Adrenal gland (tissue), 9 donors: ENCODE measurements at regions not wholly inside any gene's neighbourhood (a gene's known extent, or its start where the extent isn't known, plus 50 kb on each side); places are given as distances from the start of the nearest gene placed in this dataset.

ENCODE experiments used
- DNase-seq, 7 donors: peaks; one replicate each; pipeline ENCODE4 v3.0.0-alpha.2; 2019 to 2020
- H3K27ac ChIP-seq, 5 donors: fragments of 200-600 bp; sonication (generic) in 4 of 5; 1 replicate in 3 of 5; 2 replicates in 2 of 5; pipeline versions ENCODE4 v1.5.1 to v1.8.0; 2016 to 2020; ENCODE audit warnings: mild to moderate bottlenecking in 1 of 5
- H3K27me3 ChIP-seq: fragments of 200-600 bp; 2 replicates; pipeline ENCODE4 v1.8.0; 2021
- H3K36me3 ChIP-seq, 2 donors: fragments of 200-600 bp; replicated peaks in 1 of 2; 1 replicate in 1 of 2; 2 replicates in 1 of 2; pipeline versions ENCODE4 v1.5.1 to v1.8.0; 2018 to 2022
- H3K4me1 ChIP-seq, 2 donors: fragments of 200-600 bp; replicated peaks in 1 of 2; 1 replicate in 1 of 2; 2 replicates in 1 of 2; pipeline versions ENCODE4 v1.5.1 to v1.8.0; 2018 to 2021
- H3K4me3 ChIP-seq, 4 donors: fragments of 200-600 bp; sonication (generic) in 3 of 4; one replicate each; pipeline ENCODE4 v1.5.1; 2016 to 2018
- H3K9me3 ChIP-seq, 3 donors: fragments of 200-600 bp; sonication (generic) in 1 of 3; replicated peaks in 1 of 3; 1 replicate in 2 of 3; 2 replicates in 1 of 3; pipeline versions ENCODE4 v1.5.1 to v1.8.0; 2016 to 2021
- POLR2A ChIP-seq, 2 donors: fragments of 450-650 bp; IDR thresholded peaks; one replicate each; pipeline ENCODE4 v1.6.1; 2017; ENCODE audit warnings: antibody characterized with exemption in 2 of 2, mild to moderate bottlenecking in 2 of 2, moderate library complexity in 1 of 2
- WGBS, 4 donors: extraction: QIAGEN DNeasy Blood & Tissue Kit in 2 of 4; methylation state at CpG; one replicate each; pipeline versions ENCODE4 v1.1.5 to v1.1.7; 2013 to 2017; 5-methylcytosine and 5-hydroxymethylcytosine counted together
- intact Hi-C, 2 donors: fragments of 100-400 bp; cut with DNase I; formaldehyde crosslinking; loops; one replicate each; pipeline versions ENCODE4 v1.14.1 to v1.15.0; 2022 to 2023
- TF ChIP-seq, protein P1 (sequence below), 6 experiments: fragments of 450-650 bp in 4 of 6; fragments of 200-600 bp in 2 of 6; sonication (generic) in 1 of 6; IDR thresholded peaks; 1 replicate in 5 of 6; 2 replicates in 1 of 6; pipeline versions ENCODE4 v1.5.1 to v1.8.0; 2016 to 2021; ENCODE audit warnings: antibody characterized with exemption in 6 of 6, mild to moderate bottlenecking in 2 of 6, moderate library complexity in 1 of 6
- donor health status: healthy with polysubstance abuse.
- donor health status: Bipolar disorder and iron deficiency.
- donor health status: DM: yes; HTN: yes; CAD: no.
- donor health status: DM: no; HTN: no; CAD: no.
- donor health status: DM: no; HTN: no; CAD: no.

DNA sequence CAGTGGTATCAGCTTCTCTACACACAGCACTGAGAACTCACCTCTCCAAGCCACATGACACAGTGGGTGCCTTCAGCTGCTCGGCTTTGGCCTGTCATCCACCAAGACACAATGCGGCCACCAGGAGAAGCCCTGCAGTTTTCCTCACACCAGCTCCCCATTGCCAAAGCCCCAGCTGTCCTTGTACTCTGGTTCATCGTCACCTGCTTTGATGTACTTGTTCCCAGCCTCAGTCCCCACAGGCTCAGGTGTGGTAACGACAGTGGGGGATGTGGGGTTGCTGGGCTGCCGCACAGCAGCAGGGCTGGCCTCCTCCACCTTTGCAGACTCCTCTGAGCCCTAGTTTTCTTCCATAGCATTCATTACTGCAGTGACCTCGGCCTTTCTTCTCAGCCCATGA, 387.3 kb downstream of the MEIS1 start:
- intact Hi-C loops = no loop called here
- TF ChIP-seq, protein P1, sequence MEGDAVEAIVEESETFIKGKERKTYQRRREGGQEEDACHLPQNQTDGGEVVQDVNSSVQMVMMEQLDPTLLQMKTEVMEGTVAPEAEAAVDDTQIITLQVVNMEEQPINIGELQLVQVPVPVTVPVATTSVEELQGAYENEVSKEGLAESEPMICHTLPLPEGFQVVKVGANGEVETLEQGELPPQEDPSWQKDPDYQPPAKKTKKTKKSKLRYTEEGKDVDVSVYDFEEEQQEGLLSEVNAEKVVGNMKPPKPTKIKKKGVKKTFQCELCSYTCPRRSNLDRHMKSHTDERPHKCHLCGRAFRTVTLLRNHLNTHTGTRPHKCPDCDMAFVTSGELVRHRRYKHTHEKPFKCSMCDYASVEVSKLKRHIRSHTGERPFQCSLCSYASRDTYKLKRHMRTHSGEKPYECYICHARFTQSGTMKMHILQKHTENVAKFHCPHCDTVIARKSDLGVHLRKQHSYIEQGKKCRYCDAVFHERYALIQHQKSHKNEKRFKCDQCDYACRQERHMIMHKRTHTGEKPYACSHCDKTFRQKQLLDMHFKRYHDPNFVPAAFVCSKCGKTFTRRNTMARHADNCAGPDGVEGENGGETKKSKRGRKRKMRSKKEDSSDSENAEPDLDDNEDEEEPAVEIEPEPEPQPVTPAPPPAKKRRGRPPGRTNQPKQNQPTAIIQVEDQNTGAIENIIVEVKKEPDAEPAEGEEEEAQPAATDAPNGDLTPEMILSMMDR (IDR thresholded peaks at IDR 0.05) = no peak
- no peak for TF ChIP-seq POLR2A (IDR thresholded peaks at IDR 0.05)
- no peaks in the 10 kb centered on the region for H3K36me3 ChIP-seq

DNA sequence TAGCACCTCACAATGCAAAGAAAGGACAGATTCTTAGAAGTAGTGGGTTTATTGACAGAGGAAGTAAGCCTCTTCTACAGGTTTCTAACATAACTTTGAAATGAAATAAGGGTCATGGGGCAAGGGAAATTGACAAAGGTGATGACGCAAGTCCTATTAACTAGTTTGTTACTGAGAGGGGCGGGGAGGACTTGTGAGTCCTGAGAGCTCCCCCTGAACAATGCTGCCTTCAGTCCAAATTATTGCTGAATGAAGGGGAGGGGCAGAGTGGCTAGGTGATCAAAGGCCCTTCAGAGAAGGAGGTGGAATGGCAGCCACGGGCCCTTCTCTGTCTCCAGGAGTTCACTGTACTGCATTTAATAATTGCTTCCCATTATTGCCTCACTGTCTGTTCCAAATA, 390.0 kb downstream of the MEIS1 start:
- 87 to 96% (median 90%) methylated on average over 3 of the region's 3 CpGs for WGBS, 4 donors
- Histone ChIP-seq H3K36me3 (no peaks in the 10 kb centered on the region), H3K9me3 (no peaks in the 10 kb centered on the region), H3K4me3 (no peak overlapping the region), H3K27ac (no peak overlapping the region), H3K4me1 (peaks cover 0 to 5% of the 10 kb centered on the region in 2 donors), H3K27me3 (no peaks in the 10 kb centered on the region)
- DNase-seq = no peak
- no peak for TF ChIP-seq POLR2A (IDR thresholded peaks at IDR 0.05)
- TF ChIP-seq, protein P1 (IDR thresholded peaks at IDR 0.05) = no peak
- intact Hi-C loops = no loop called here

More for the DNA sequence above, 387.3 kb downstream of the MEIS1 start:
- Histone ChIP-seq H3K27me3 (no peaks in the 10 kb centered on the region), H3K4me1 (peaks cover 0 to 5% of the 10 kb centered on the region in 2 donors), H3K9me3 (no peaks in the 10 kb centered on the region), H3K4me3 (no peak overlapping the region), H3K27ac (no peak overlapping the region)
- no peak for DNase-seq
- 82 to 97% (median 91%) methylated on average over 5 to 6 of the region's 6 CpGs for WGBS, 4 donors

DNA sequence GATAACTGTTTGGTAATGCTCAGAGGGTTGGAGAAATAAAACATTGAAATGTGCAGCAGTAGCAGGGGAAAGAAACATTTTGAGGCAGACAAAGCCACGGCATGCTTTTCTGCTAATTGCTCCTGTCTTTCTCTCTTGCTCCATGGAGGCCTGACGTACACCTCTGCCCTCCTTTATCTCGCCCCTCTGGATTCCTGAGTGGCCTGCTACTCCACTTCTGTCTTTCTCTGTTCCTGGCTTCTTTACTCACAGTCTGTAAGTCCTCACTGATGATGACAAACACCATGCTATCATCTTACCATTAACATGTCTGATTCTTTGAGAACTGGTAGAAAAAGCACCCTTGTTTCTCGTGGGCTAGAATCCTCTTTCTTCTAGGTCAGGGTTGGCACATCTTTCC, 392.9 kb downstream of the MEIS1 start:
- no peak overlapping the region for H3K27ac ChIP-seq
- TF ChIP-seq POLR2A (IDR thresholded peaks at IDR 0.05) = no peak
- TF ChIP-seq, protein P1 (IDR thresholded peaks at IDR 0.05) = no peak
- H3K4me3 ChIP-seq = no peak overlapping the region
- 86 to 90% (median 89%) methylated on average over 4 of the region's 4 CpGs for WGBS, 4 donors
- intact Hi-C loops = no loop called here
- no peak for DNase-seq
- no peaks in the 10 kb centered on the region for H3K4me1 ChIP-seq
- H3K36me3 ChIP-seq = no peaks in the 10 kb centered on the region
- H3K9me3 ChIP-seq = no peaks in the 10 kb centered on the region
- H3K27me3 ChIP-seq = no peaks in the 10 kb centered on the region

DNA sequence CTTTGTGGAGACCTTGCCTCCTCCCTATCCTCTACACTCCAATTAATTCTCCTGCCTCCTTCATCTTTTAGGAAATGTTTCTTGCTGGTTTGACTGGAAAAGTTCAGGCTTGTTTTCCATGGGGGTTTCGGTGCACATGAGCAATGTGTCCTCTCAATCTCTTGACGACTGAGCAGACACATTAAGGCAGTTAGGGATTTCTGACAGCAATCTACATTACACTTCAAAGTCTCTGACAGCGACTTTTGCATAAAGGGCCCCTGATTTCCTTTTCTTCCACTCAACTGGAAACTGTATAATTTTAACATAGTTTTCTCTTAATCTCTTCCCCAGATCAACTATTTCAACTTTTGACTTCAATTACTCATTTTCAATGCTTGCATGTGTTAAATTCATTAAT, 394.0 kb downstream of the MEIS1 start:
- TF ChIP-seq POLR2A (IDR thresholded peaks at IDR 0.05) = no peak
- TF ChIP-seq, protein P1 (IDR thresholded peaks at IDR 0.05) = no peak
- Histone ChIP-seq H3K9me3 (no peaks in the 10 kb centered on the region), H3K4me1 (no peaks in the 10 kb centered on the region), H3K27me3 (no peaks in the 10 kb centered on the region), H3K4me3 (no peak overlapping the region), H3K27ac (no peak overlapping the region), H3K36me3 (no peaks in the 10 kb centered on the region)
- 84 to 96% (median 94%) methylated on average over 3 of the region's 3 CpGs for WGBS, 4 donors
- DNase-seq = no peak
- intact Hi-C loops = no loop called here
